GM20000 (cell line): ENCODE measurements at regions not wholly inside any gene's neighbourhood (a gene's known extent, or its start where the extent isn't known, plus 50 kb on each side); places are given as distances from the start of the nearest gene placed in this dataset.
"Not testable (repeated sequence)": the region's sequence is repeated elsewhere in the genome, so short reads cannot be mapped to it uniquely, and the experiment has no call there.

Experiments used
- DNase-seq: peaks from one replicate; pipeline ENCODE4 v3.0.0; 2012; ENCODE audit warnings: low spot score
- TF ChIP-seq, protein P1 (sequence below): IDR thresholded peaks from 2 replicates; pipeline ENCODE4 v1.5.1; 2012; ENCODE audit warnings: mild to moderate bottlenecking, control low read depth; ENCODE audit errors: extremely low read depth, missing control alignments

DNA sequence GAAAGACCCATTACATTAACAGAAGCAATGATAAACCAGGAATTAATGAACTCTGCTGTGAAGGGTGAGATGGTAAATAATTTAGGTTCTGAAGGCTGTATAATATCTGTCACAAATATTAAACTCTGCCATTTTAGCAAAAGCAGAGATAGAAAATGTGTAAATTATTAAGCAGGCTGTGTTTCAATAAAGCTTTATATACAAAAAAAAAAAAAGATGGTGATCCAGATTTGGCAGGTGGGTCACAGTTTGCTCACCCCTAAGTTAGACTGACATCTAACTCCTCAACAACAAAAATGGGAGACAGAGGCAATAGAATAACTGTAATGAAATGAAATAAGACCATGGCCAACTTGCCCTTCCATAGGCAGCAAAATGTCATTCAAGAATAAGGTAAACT lies 157.3 kb upstream of the FANCL start:
- TF ChIP-seq, protein P1, sequence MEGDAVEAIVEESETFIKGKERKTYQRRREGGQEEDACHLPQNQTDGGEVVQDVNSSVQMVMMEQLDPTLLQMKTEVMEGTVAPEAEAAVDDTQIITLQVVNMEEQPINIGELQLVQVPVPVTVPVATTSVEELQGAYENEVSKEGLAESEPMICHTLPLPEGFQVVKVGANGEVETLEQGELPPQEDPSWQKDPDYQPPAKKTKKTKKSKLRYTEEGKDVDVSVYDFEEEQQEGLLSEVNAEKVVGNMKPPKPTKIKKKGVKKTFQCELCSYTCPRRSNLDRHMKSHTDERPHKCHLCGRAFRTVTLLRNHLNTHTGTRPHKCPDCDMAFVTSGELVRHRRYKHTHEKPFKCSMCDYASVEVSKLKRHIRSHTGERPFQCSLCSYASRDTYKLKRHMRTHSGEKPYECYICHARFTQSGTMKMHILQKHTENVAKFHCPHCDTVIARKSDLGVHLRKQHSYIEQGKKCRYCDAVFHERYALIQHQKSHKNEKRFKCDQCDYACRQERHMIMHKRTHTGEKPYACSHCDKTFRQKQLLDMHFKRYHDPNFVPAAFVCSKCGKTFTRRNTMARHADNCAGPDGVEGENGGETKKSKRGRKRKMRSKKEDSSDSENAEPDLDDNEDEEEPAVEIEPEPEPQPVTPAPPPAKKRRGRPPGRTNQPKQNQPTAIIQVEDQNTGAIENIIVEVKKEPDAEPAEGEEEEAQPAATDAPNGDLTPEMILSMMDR, result no peak
- no peak for DNase-seq

DNA sequence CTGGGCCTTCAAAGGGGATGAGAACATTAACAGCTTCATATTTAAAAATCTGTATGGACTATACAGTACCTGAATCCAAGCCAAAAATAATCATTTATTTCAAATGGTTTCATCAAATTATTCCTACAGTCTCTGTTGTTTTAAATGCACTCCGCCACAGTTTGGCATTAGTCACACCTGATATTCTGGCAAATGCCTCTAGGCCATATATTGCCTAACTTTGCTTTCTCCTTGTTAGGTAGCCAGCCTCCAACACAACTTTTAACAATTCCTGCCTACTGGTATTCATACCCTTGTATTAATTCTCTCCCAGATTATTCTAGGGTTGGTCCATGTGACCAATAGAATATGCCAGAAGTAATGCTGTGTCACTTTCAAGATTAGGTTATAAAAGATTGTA lies 146.6 kb upstream of the FANCL start:
- no peak for DNase-seq

DNA sequence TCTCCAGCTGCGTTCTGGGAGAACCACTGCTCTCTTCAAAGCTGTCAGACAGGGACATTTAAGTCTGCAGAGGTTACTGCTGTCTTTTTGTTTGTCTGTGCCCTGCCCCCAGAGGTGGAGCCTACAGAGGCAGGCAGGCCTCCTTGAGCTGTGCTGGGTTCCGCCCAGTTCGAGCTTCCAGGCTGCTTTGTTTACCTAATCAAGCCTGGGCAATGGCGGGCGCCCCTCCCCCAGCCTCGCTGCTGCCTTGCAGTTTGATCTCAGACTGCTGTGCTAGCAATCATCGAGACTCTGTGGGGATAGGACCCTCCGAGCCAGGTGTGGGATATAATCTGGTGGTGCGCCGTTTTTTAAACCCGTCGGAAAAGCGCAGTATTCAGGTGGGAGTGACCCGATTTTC lies 145.8 kb upstream of the FANCL start:
- DNase-seq, result not testable (repeated sequence)

More for the DNA sequence above, 146.6 kb upstream of the FANCL start:
- TF ChIP-seq, protein P1, result no peak

DNA sequence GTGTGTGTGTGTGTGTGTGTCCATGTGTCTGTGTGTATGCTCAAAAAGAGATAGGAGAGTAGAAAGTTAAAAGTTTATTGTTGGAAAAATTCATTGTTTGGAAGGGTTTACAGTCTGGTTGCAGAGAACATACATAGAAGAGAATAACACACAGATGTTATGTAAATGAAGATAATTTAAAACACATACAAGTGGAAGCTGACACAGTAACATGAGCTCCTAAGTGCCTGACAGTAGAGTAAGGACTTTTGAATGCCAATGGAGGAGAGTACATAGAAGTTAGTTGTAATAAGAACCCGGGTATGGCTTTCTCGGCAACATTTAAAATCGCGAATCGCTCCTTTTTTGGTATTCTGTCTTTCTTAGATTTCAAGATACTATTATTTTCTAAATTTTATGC lies 137.0 kb upstream of the FANCL start:
- no peak for DNase-seq
- TF ChIP-seq, protein P1, result no peak

DNA sequence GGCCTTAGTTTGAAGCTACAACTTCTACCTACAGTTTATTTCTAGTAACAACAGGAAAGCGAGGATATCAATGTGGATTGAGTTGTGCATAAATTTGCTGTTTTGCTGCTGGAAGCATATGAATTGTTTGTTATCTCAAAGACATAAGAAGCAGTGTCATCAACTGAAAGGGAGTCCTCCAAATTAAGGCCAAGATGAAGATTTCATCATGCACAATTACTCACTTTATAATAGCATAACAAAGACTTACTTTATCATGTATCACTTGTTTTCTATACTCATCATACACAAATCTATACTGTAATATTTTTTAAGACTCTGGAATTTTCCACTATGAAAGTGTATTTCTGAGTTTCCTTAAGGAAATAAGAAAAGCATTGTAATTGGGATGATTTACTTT lies 136.1 kb upstream of the FANCL start:
- TF ChIP-seq, protein P1, result no peak
- DNase-seq, result no peak

DNA sequence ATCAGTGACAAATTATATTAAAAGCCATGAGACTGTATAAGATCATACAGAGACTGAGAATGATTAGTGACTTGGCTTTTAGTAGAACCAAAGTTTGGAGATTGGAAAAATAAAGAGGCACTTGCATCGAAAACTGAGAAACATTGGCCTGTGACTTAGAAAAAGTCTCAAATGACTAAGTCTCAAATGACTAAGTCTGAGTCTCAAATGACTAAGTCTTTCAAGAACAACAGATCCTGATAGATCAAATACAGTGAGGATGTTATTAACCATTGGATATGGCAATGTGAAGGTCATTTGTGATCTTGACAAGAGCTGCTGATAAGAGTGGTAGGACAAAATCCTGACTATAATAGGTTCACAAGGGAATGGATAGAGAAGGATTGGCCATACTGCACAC lies 135.5 kb upstream of the FANCL start:
- no peak for DNase-seq
- TF ChIP-seq, protein P1, result no peak

DNA sequence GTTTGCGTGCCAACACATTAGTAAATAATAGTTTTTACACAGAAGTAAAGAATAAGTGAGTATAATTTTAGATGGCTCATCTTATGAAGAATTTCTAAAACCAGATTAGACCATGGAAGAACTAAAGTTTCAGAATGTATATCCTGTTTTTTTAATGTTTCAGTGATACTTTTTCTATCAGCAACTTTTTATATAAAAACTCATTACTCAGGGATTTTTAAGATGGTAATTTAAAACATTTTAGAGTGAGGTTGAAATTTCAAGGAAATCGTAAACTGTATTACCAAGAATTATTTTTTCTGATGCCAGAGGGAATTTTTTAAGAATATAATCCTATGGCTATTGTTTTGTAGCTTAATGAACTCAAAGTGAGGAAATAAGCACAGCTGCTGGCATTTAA lies 128.5 kb upstream of the FANCL start:
- no peak for DNase-seq
- TF ChIP-seq, protein P1, result no peak

DNA sequence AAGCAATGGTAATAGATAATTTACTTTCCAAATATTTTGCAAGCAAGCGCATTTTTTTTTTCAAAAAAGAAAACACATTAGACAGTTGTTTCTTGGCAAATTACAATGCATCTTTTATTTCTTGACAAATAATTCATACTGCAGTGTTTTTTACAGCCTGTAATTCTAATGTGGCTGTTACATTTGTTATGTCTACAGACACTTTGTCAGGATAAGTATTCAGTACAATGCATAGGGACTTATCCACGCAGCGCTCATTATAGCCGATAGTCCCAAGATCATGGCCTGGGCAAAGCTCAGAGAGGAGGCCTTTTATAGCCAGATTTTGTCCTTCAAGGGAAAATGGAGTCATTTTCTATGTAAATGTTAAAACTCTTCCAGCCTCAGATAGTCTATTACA lies 123.0 kb upstream of the FANCL start:
- TF ChIP-seq, protein P1, result no peak
- DNase-seq, result no peak
